ENCODE measurements at regions not wholly inside any gene's neighbourhood (a gene's known extent, or its start where the extent isn't known, plus 50 kb on each side); places are given as distances from the start of the nearest gene placed in this dataset.

DNA sequence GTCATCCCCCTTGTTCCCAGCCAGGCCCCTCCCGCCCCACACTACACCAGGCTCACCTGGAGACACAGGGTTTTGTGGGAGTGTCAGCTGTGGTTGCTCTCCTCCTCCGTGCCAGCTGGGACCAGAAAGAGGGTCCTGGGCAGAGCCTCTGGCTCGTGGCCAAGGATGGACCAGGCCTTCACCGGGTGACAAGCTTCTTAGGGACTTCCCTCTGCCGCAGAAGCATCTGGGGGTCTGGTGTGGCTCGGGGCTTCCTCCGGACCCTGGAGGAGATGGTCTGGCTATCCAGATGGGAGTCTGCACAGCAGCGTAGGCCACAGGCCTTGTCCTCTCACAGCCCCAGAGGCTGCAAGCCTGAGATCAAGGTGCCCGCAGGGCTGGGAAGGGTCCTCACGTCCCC lies 63.8 kb upstream of the CFAP46 start:
- TF ChIP-seq, protein P1, sequence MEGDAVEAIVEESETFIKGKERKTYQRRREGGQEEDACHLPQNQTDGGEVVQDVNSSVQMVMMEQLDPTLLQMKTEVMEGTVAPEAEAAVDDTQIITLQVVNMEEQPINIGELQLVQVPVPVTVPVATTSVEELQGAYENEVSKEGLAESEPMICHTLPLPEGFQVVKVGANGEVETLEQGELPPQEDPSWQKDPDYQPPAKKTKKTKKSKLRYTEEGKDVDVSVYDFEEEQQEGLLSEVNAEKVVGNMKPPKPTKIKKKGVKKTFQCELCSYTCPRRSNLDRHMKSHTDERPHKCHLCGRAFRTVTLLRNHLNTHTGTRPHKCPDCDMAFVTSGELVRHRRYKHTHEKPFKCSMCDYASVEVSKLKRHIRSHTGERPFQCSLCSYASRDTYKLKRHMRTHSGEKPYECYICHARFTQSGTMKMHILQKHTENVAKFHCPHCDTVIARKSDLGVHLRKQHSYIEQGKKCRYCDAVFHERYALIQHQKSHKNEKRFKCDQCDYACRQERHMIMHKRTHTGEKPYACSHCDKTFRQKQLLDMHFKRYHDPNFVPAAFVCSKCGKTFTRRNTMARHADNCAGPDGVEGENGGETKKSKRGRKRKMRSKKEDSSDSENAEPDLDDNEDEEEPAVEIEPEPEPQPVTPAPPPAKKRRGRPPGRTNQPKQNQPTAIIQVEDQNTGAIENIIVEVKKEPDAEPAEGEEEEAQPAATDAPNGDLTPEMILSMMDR (IDR thresholded peaks at IDR 0.05 in 8 of 11, conservative IDR thresholded peaks at IDR 0.05 in 3 of 11), result no peak
- no peak for TF ChIP-seq POLR2AphosphoS5 (IDR thresholded peaks at IDR 0.05)

Data from spleen (tissue), 7 donors.